ENCODE measurements at regions not wholly inside any gene's neighbourhood (a gene's known extent, or its start where the extent isn't known, plus 50 kb on each side); places are given as distances from the start of the nearest gene placed in this dataset.

DNA sequence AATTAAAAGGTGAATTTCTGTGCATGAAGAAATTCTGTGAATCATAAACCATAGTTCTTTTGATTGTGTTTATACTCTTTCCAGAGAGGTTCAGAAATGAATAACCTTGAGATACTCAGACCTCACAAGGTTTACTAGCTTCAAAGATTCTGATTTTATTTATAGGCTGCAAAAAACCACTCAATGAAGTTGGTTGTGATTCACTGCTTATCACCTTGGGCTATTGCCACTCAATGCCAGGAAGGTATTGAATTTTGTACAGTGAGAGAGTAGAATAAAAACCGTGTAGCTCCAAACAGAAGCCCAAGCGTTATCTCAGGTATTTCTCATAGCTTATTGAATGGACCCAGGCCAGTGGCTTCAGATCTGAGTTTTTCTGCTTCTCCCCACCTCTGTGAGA is 118.7 kb downstream of the FHIP1A start:
- TF ChIP-seq, protein P1, sequence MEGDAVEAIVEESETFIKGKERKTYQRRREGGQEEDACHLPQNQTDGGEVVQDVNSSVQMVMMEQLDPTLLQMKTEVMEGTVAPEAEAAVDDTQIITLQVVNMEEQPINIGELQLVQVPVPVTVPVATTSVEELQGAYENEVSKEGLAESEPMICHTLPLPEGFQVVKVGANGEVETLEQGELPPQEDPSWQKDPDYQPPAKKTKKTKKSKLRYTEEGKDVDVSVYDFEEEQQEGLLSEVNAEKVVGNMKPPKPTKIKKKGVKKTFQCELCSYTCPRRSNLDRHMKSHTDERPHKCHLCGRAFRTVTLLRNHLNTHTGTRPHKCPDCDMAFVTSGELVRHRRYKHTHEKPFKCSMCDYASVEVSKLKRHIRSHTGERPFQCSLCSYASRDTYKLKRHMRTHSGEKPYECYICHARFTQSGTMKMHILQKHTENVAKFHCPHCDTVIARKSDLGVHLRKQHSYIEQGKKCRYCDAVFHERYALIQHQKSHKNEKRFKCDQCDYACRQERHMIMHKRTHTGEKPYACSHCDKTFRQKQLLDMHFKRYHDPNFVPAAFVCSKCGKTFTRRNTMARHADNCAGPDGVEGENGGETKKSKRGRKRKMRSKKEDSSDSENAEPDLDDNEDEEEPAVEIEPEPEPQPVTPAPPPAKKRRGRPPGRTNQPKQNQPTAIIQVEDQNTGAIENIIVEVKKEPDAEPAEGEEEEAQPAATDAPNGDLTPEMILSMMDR (conservative IDR thresholded peaks at IDR 0.05; ENCODE audit: low read depth, low read length), result no peak
- TF ChIP-seq MXI1 (IDR thresholded peaks at IDR 0.05; ENCODE audit: borderline replicate concordance, low read depth, low read length) (no peak), RAD21 (IDR thresholded peaks at IDR 0.05; ENCODE audit: low read length) (no peak), RCOR1 (IDR thresholded peaks at IDR 0.05; ENCODE audit: insufficient replicate concordance, low read length) (no peak)

Measured in IMR-90 (cell line).